GM12872 (cell line): ENCODE measurements at regions not wholly inside any gene's neighbourhood (a gene's known extent, or its start where the extent isn't known, plus 50 kb on each side); places are given as distances from the start of the nearest gene placed in this dataset.

Experiments
- CTCF ChIP-seq: IDR thresholded peaks from 3 replicates; pipeline ENCODE4 v1.5.1; 2011; ENCODE audit warnings: low read depth, mild to moderate bottlenecking, low read length, moderate library complexity; ENCODE audit not compliant: insufficient read depth

- TF ChIP-seq CTCF: no peak
Observed at GRCh38 chr13:44887515-44887914, 101.8 kb downstream of the NUFIP1 start.

- TF ChIP-seq CTCF: no peak
Observed at GRCh38 chr13:44884076-44884729, 105.1 kb downstream of the NUFIP1 start.

- TF ChIP-seq CTCF: peak; percentile 68
Observed at GRCh38 chr13:44879452-44880058, 109.7 kb downstream of the NUFIP1 start.

GRCh38 chr13:44876782-44877324, 112.4 kb downstream of the NUFIP1 start:
- peak; percentile 45; the same call in 2 of the 3 replicates for TF ChIP-seq CTCF

- no peak for TF ChIP-seq CTCF
Observed at GRCh38 chr13:44874886-44875630, 114.2 kb downstream of the NUFIP1 start.

- no peak for TF ChIP-seq CTCF
Observed at GRCh38 chr13:44874176-44874575, 115.1 kb downstream of the NUFIP1 start.

- no peak for TF ChIP-seq CTCF
Observed at GRCh38 chr13:44873461-44873860, 115.8 kb downstream of the NUFIP1 start.
